ENCODE measurements at regions not wholly inside any gene's neighbourhood (a gene's known extent, or its start where the extent isn't known, plus 50 kb on each side); places are given as distances from the start of the nearest gene placed in this dataset.
A peak's percentile ranks its signal among the peaks of the same experiment; 100 is the strongest.

- TF ChIP-seq, protein P1, sequence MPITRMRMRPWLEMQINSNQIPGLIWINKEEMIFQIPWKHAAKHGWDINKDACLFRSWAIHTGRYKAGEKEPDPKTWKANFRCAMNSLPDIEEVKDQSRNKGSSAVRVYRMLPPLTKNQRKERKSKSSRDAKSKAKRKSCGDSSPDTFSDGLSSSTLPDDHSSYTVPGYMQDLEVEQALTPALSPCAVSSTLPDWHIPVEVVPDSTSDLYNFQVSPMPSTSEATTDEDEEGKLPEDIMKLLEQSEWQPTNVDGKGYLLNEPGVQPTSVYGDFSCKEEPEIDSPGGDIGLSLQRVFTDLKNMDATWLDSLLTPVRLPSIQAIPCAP (CRISPR knock-in tag; IDR thresholded peaks at IDR 0.05), result no peak
- TF ChIP-seq ZNF512 (CRISPR knock-in tag; IDR thresholded peaks at IDR 0.05; ENCODE audit: borderline replicate concordance) (no peak), FOXP1 (CRISPR knock-in tag; IDR thresholded peaks at IDR 0.05; ENCODE audit: borderline replicate concordance) (no peak), MXD4 (CRISPR knock-in tag; IDR thresholded peaks at IDR 0.05; ENCODE audit: borderline replicate concordance) (no peak), GTF2I (CRISPR knock-in tag; conservative IDR thresholded peaks at IDR 0.05) (no peak)
- TF ChIP-seq, protein P2, sequence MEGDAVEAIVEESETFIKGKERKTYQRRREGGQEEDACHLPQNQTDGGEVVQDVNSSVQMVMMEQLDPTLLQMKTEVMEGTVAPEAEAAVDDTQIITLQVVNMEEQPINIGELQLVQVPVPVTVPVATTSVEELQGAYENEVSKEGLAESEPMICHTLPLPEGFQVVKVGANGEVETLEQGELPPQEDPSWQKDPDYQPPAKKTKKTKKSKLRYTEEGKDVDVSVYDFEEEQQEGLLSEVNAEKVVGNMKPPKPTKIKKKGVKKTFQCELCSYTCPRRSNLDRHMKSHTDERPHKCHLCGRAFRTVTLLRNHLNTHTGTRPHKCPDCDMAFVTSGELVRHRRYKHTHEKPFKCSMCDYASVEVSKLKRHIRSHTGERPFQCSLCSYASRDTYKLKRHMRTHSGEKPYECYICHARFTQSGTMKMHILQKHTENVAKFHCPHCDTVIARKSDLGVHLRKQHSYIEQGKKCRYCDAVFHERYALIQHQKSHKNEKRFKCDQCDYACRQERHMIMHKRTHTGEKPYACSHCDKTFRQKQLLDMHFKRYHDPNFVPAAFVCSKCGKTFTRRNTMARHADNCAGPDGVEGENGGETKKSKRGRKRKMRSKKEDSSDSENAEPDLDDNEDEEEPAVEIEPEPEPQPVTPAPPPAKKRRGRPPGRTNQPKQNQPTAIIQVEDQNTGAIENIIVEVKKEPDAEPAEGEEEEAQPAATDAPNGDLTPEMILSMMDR (IDR thresholded peaks at IDR 0.05), result no peak
Measured at GRCh38 chr6:12654514-12654913, 62.1 kb upstream of the PHACTR1 start (continued).

- DNase-seq (ENCODE audit: low spot score), result no peak
- Mint-ChIP-seq H3K36me3 (no peaks in the 10 kb centered on the region), H3K27me3 (ENCODE audit: low read depth) (peaks cover 90% of the 10 kb centered on the region), H3K4me1 (peaks cover 6% of the 10 kb centered on the region; the same call in 1 of the 2 replicates), H3K9me3 (no peaks in the 10 kb centered on the region), H3K27ac (no peak overlapping the region), H3K4me3 (no peak overlapping the region)
- ChIA-PET CTCF (no interaction called here), POLR2A (no interaction called here)
- TF ChIP-seq GTF2I (CRISPR knock-in tag; conservative IDR thresholded peaks at IDR 0.05), result no peak
- no peak for TF ChIP-seq GABPB1 (CRISPR knock-in tag; IDR thresholded peaks at IDR 0.05)
- TF ChIP-seq SMAD4 (CRISPR knock-in tag; IDR thresholded peaks at IDR 0.05), result no peak
- TF ChIP-seq STAT6 (CRISPR knock-in tag; conservative IDR thresholded peaks at IDR 0.05; ENCODE audit: low read depth), result no peak
- no peak for TF ChIP-seq TP53 (CRISPR knock-in tag; IDR thresholded peaks at IDR 0.05)
- TF ChIP-seq, protein P3, sequence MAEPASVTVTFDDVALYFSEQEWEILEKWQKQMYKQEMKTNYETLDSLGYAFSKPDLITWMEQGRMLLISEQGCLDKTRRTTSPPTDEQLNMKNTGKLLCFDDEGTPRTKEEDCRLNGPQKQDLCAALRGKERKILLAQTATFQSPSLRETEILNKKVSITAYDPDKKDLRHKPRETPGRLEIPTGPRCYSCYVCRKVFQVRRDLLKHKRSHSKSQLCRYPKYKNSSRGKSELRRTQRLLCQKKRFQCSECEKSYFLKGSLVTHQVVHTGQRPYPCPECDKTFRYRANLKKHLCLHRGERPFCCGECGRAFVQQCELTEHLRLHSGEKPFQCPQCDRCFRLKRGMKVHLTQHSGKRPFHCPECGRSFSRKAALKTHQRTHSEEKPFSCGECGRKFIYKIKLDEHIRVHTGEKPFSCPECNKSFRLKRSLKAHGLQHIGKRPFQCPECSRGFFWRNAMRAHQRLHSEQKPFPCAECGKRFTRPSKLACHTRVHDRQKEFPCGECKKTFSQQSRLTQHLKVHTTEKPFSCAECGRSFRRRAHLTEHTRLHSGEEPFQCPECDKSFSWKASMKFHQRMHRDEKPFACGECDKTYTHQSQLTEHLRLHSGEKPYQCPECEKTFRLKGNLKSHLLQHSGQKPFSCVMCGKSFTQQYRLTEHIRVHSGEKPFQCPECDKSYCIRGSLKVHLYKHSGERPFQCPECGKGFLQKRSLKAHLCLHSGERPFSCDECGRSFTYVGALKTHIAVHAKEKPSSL (CRISPR knock-in tag; conservative IDR thresholded peaks at IDR 0.05), result no peak
- TF ChIP-seq, protein P1 (CRISPR knock-in tag; IDR thresholded peaks at IDR 0.05), result no peak
- no peak for TF ChIP-seq ZBTB21 (CRISPR knock-in tag; IDR thresholded peaks at IDR 0.05; ENCODE audit: borderline replicate concordance)
- ATAC-seq, result peak; percentile 48; the same call in 1 of the 2 replicates
Measured at GRCh38 chr6:12656906-12657305, 59.7 kb upstream of the PHACTR1 start.

DNA sequence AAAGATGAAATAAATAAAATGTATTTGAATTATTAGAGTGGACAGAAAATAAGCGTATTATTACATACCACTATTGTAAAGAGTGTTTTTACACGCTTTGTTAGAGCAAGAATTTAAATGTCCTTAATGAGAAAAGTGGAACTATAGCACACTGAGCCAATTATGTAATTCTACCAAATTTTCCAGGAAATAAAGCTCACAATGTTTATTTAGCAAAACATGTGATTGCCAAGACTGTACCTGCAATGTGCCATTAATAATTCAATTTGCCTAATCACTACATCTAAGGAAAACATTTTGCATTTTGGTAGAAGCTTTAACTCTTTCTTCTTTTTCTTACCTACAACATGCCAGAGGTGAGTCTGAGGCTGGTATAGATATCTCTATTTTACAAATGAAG, 58.7 kb upstream of the PHACTR1 start:
- no peak overlapping the region for H3K27ac Mint-ChIP-seq
- peaks cover 81% of the 10 kb centered on the region for H3K27me3 Mint-ChIP-seq (ENCODE audit: low read depth)
- DNase-seq (ENCODE audit: low spot score) (no peak), ATAC-seq (no peak)
- peaks cover 6% of the 10 kb centered on the region; the same call in 1 of the 2 replicates for H3K4me1 Mint-ChIP-seq
- H3K36me3 Mint-ChIP-seq, result no peaks in the 10 kb centered on the region
- H3K4me3 Mint-ChIP-seq, result no peak overlapping the region
- ChIA-PET POLR2A (no interaction called here), CTCF (no interaction called here)
- H3K9me3 Mint-ChIP-seq, result no peaks in the 10 kb centered on the region
- TF ChIP-seq, protein P4, sequence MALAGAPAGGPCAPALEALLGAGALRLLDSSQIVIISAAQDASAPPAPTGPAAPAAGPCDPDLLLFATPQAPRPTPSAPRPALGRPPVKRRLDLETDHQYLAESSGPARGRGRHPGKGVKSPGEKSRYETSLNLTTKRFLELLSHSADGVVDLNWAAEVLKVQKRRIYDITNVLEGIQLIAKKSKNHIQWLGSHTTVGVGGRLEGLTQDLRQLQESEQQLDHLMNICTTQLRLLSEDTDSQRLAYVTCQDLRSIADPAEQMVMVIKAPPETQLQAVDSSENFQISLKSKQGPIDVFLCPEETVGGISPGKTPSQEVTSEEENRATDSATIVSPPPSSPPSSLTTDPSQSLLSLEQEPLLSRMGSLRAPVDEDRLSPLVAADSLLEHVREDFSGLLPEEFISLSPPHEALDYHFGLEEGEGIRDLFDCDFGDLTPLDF (CRISPR knock-in tag; IDR thresholded peaks at IDR 0.05), result no peak
- TF ChIP-seq, protein P5, sequence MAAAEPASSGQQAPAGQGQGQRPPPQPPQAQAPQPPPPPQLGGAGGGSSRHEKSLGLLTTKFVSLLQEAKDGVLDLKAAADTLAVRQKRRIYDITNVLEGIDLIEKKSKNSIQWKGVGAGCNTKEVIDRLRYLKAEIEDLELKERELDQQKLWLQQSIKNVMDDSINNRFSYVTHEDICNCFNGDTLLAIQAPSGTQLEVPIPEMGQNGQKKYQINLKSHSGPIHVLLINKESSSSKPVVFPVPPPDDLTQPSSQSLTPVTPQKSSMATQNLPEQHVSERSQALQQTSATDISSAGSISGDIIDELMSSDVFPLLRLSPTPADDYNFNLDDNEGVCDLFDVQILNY (CRISPR knock-in tag; IDR thresholded peaks at IDR 0.05), result no peak
- no peak for TF ChIP-seq ZNF138 (CRISPR knock-in tag; conservative IDR thresholded peaks at IDR 0.05)
- no peak for TF ChIP-seq ESRRA (CRISPR knock-in tag; IDR thresholded peaks at IDR 0.05; ENCODE audit: borderline replicate concordance)
- TF ChIP-seq ETV6 (CRISPR knock-in tag; IDR thresholded peaks at IDR 0.05), result no peak
- no peak for TF ChIP-seq ZNF232 (CRISPR knock-in tag; IDR thresholded peaks at IDR 0.05)
- no peak for TF ChIP-seq ELF4 (CRISPR knock-in tag; IDR thresholded peaks at IDR 0.05; ENCODE audit: low read depth)
- TF ChIP-seq HMGA2 (CRISPR knock-in tag; IDR thresholded peaks at IDR 0.05), result no peak
- no peak for TF ChIP-seq ZNF219 (CRISPR knock-in tag; IDR thresholded peaks at IDR 0.05; ENCODE audit: borderline replicate concordance)
